ENCODE measurements at regions not wholly inside any gene's neighbourhood (a gene's known extent, or its start where the extent isn't known, plus 50 kb on each side); places are given as distances from the start of the nearest gene placed in this dataset.

DNA sequence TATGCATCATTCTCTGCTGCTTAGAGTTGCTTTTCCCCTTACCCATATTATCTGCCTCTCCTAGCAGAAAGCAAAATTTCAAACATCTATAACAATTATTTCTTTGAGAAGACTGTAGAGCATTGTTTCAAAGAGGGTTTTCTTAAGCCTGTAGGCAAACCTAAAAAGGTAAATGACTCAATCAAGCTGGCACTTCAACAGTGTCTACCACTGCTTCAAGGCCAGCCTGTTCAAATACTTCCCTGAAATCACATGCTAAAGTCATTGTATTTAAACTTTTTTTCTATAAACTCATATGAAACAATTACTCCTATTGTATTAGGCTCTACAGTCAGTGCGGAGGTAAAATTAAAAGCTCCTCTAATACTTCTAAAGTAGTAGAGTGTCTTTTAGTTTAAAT lies 87.1 kb downstream of the OGFRL1 start:
- no peak for TF ChIP-seq CTCF (IDR thresholded peaks at IDR 0.05)
- no peak overlapping the region for H3K27ac ChIP-seq
- H3K9me3 ChIP-seq, result no peaks in the 10 kb centered on the region
- H3K36me3 ChIP-seq, result no peaks in the 10 kb centered on the region
- no peaks in the 10 kb centered on the region for H3K27me3 ChIP-seq
- no peaks in the 10 kb centered on the region for H3K4me1 ChIP-seq (ENCODE audit: control insufficient read depth in 1 of 2, insufficient read depth in 1 of 2, low read depth in 1 of 2, low read length in 1 of 2)
- H3K4me3 ChIP-seq (ENCODE audit: low read depth in 1 of 2, low read length in 1 of 2), result no peak overlapping the region

DNA sequence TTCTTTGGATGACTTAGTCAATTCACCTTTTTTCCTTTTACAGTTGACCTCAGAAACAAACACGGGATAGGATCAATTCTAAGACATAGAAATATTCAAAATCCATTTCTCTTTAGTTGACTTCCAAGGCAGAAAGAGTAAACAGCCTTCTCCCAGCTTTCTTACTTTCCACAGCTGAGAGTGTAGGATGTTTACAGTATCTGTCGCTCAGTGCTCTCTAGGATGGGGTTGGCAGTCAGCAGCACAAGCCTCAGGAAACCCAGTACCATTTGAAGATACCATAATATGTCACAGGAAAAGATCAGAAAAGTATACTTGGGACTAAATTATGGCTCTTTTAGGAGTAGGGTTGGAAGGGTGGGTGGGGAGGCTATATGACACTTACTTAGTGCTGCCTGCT lies 88.2 kb downstream of the OGFRL1 start:
- TF ChIP-seq CTCF (IDR thresholded peaks at IDR 0.05), result no peak
- Histone ChIP-seq H3K9me3 (no peaks in the 10 kb centered on the region), H3K36me3 (no peaks in the 10 kb centered on the region)

GRCh38 chr6:71383476-71383875 lies 94.9 kb downstream of the OGFRL1 start:
- Histone ChIP-seq H3K4me3 (ENCODE audit: low read depth in 1 of 2, low read length in 1 of 2) (no peak overlapping the region), H3K27me3 (no peaks in the 10 kb centered on the region), H3K4me1 (ENCODE audit: control insufficient read depth in 1 of 2, insufficient read depth in 1 of 2, low read depth in 1 of 2, low read length in 1 of 2) (no peaks in the 10 kb centered on the region), H3K27ac (no peak overlapping the region), H3K36me3 (no peaks in the 10 kb centered on the region), H3K9me3 (no peaks in the 10 kb centered on the region)
- no peak for TF ChIP-seq CTCF (IDR thresholded peaks at IDR 0.05)

More for the DNA sequence above, 88.2 kb downstream of the OGFRL1 start:
- Histone ChIP-seq H3K4me1 (ENCODE audit: control insufficient read depth in 1 of 2, insufficient read depth in 1 of 2, low read depth in 1 of 2, low read length in 1 of 2) (no peaks in the 10 kb centered on the region), H3K27ac (no peak overlapping the region), H3K27me3 (no peaks in the 10 kb centered on the region), H3K4me3 (ENCODE audit: low read depth in 1 of 2, low read length in 1 of 2) (no peak overlapping the region)

GRCh38 chr6:71383901-71384489 lies 95.4 kb downstream of the OGFRL1 start:
- Histone ChIP-seq H3K27ac (no peak overlapping the region), H3K9me3 (no peaks in the 10 kb centered on the region), H3K27me3 (no peaks in the 10 kb centered on the region), H3K36me3 (no peaks in the 10 kb centered on the region), H3K4me1 (ENCODE audit: control insufficient read depth in 1 of 2, insufficient read depth in 1 of 2, low read depth in 1 of 2, low read length in 1 of 2) (no peaks in the 10 kb centered on the region), H3K4me3 (ENCODE audit: low read depth in 1 of 2, low read length in 1 of 2) (no peak overlapping the region)
- TF ChIP-seq CTCF (IDR thresholded peaks at IDR 0.05), result no peak

DNA sequence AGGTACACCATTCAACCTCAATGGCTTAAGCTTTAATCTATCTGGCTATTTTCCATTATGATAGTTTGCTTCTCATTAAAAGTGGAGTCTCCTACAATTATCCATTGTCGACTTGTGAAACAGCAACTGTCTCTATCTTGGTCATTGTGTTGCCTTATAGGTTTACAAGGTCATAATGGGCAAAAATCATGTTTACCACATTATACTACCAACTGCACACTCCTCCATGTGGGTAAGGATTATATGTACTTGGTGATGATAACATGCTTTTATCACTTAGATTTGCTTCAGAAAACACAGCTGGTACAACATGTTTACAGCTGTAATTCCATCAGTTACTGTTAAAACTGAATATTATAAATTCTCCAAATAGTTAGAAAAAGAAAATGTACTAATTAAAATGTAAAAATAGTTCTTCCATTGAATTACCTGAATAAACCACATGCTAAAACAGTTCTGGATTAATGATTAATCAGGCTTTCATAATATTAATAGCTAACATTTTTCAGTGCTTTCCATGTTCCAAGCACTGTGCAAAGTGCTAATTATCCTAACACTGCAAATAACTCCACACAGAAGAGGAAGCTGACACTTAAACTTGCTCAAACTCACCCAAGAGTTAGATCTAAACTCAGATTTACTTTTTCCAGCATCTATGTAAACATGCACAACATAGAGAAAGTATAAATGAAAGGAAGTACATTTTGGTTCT lies 96.7 kb downstream of the OGFRL1 start:
- H3K27ac ChIP-seq, result no peak overlapping the region
- no peak for TF ChIP-seq CTCF (IDR thresholded peaks at IDR 0.05)

More for the DNA sequence above, 96.7 kb downstream of the OGFRL1 start:
- H3K36me3 ChIP-seq, result no peaks in the 10 kb centered on the region
- H3K4me1 ChIP-seq (ENCODE audit: control insufficient read depth in 1 of 2, insufficient read depth in 1 of 2, low read depth in 1 of 2, low read length in 1 of 2), result no peaks in the 10 kb centered on the region
- H3K4me3 ChIP-seq (ENCODE audit: low read depth in 1 of 2, low read length in 1 of 2), result no peak overlapping the region
- H3K9me3 ChIP-seq, result no peaks in the 10 kb centered on the region
- H3K27me3 ChIP-seq, result no peaks in the 10 kb centered on the region
